Trophoblast cell (in vitro differentiated cells and primary cell): ENCODE measurements at regions not wholly inside any gene's neighbourhood (a gene's known extent, or its start where the extent isn't known, plus 50 kb on each side); places are given as distances from the start of the nearest gene placed in this dataset.
"Not testable (repeated sequence)": the region's sequence is repeated elsewhere in the genome, so short reads cannot be mapped to it uniquely, and the experiment has no call there.

Experiments
- DNase-seq, 2 donors: peaks; one replicate each; pipeline ENCODE4 v3.0.0-alpha.2; 2016
- H2AFZ ChIP-seq: 2 replicates; pipeline ENCODE4 v1.6.1; 2013; ENCODE audit warnings: low read length, moderate library complexity, mild to moderate bottlenecking; ENCODE audit not compliant: insufficient read depth, poor library complexity
- H2AK5ac ChIP-seq: 2 replicates; pipeline ENCODE4 v1.6.1; 2013; ENCODE audit warnings: mild to moderate bottlenecking, low read length
- H2BK120ac ChIP-seq: 2 replicates; pipeline ENCODE4 v1.6.1; 2013; ENCODE audit warnings: low read length, mild to moderate bottlenecking, moderate library complexity; ENCODE audit not compliant: insufficient read depth, poor library complexity
- H2BK12ac ChIP-seq: 2 replicates; pipeline ENCODE4 v1.6.1; 2013; ENCODE audit warnings: mild to moderate bottlenecking, low read length, moderate library complexity
- H2BK5ac ChIP-seq: 2 replicates; pipeline ENCODE4 v1.6.1; 2013; ENCODE audit warnings: low read length, low read depth, moderate library complexity, mild to moderate bottlenecking; ENCODE audit not compliant: poor library complexity
- H3K14ac ChIP-seq: 2 replicates; pipeline ENCODE4 v1.6.1; 2013; ENCODE audit warnings: mild to moderate bottlenecking, low read length
- H3K18ac ChIP-seq: 2 replicates; pipeline ENCODE4 v1.6.1; 2013; ENCODE audit warnings: mild to moderate bottlenecking, low read length
- H3K23ac ChIP-seq: 2 replicates; pipeline ENCODE4 v1.6.1; 2013; ENCODE audit warnings: low read length
- H3K27ac ChIP-seq: 2 replicates; pipeline ENCODE4 v1.5.1; 2013; ENCODE audit warnings: low read depth, mild to moderate bottlenecking, inconsistent platforms, low read length, moderate library complexity
- H3K27me3 ChIP-seq: 2 replicates; pipeline ENCODE4 v1.6.1; 2013; ENCODE audit warnings: inconsistent platforms, mild to moderate bottlenecking, low read length, moderate library complexity; ENCODE audit not compliant: insufficient read depth
- H3K36me3 ChIP-seq, 2 experiments: 1 replicate in 1 of 2; 2 replicates in 1 of 2; pipeline ENCODE4 v1.6.1; 2013; ENCODE audit warnings: low read length in 2 of 2, mild to moderate bottlenecking in 2 of 2, moderate library complexity in 1 of 2; ENCODE audit not compliant: insufficient read depth in 2 of 2, control insufficient read depth in 1 of 2
- H3K4ac ChIP-seq: 2 replicates; pipeline ENCODE4 v1.6.1; 2013; ENCODE audit warnings: low read depth, mild to moderate bottlenecking, low read length, moderate library complexity
- H3K4me1 ChIP-seq, 2 experiments: 1 replicate in 1 of 2; 2 replicates in 1 of 2; pipeline ENCODE4 v1.6.1; 2013; ENCODE audit warnings: low read length in 2 of 2, mild to moderate bottlenecking in 2 of 2, moderate library complexity in 1 of 2; ENCODE audit not compliant: insufficient read depth in 2 of 2, control insufficient read depth in 1 of 2
- H3K4me2 ChIP-seq: 2 replicates; pipeline ENCODE4 v1.6.1; 2013; ENCODE audit warnings: inconsistent platforms, mild to moderate bottlenecking, low read length, moderate library complexity
- H3K4me3 ChIP-seq: 2 replicates; pipeline ENCODE4 v1.5.1; 2013; ENCODE audit warnings: mild to moderate bottlenecking, low read depth, low read length, inconsistent platforms
- H3K79me1 ChIP-seq: one replicate; pipeline ENCODE4 v1.6.1; 2013; ENCODE audit warnings: low read length
- H3K79me2 ChIP-seq: 2 replicates; pipeline ENCODE4 v1.6.1; 2013; ENCODE audit warnings: low read length, mild to moderate bottlenecking; ENCODE audit not compliant: control insufficient read depth, insufficient read depth, poor library complexity
- H3K9ac ChIP-seq: 2 replicates; pipeline ENCODE4 v1.6.1; 2013; ENCODE audit warnings: mild to moderate bottlenecking, low read length
- H3K9me3 ChIP-seq: 2 replicates; pipeline ENCODE4 v1.6.1; 2013; ENCODE audit warnings: low read depth, mild to moderate bottlenecking, control low read depth, inconsistent platforms, low read length; ENCODE audit not compliant: insufficient read depth
- H4K12ac ChIP-seq: 2 replicates; pipeline ENCODE4 v1.6.1; 2013; ENCODE audit warnings: low read depth, mild to moderate bottlenecking, low read length, moderate library complexity
- H4K8ac ChIP-seq: 2 replicates; pipeline ENCODE4 v1.6.1; 2013; ENCODE audit warnings: low read depth, mild to moderate bottlenecking, low read length, moderate library complexity
- H4K91ac ChIP-seq: one replicate; pipeline ENCODE4 v1.6.1; 2013; ENCODE audit warnings: low read depth, mild to moderate bottlenecking, low read length, moderate library complexity
- WGBS: extraction: QIAGEN DNeasy Blood & Tissue Kit; methylation state at CpG from one replicate; pipeline ENCODE4 v1.1.7; 2013; ENCODE audit warnings: missing lambda C conversion rate; ENCODE audit not compliant: insufficient read length, insufficient coverage; ENCODE audit errors: extremely low coverage; 5-methylcytosine and 5-hydroxymethylcytosine counted together

DNA sequence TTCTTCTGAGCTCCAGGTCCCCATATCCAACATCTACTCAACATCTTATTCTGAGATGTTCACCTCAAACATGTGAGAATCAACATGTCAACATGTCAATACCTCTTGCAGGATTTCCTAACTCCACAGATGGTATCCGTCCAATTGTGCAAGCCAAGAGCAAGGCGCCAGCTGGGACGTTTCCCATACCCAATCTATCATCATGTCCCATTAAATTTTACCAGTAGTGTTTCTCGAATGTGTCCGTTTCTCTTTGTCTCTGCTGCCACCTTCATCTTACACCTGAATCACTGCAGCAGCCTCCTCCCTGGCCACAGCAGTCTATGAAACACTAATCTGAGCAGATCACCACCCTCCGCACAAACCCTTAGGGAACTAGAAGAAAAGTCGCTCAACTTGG is 78.0 kb upstream of the RPS6KA2 start:
- no peak overlapping the region for H3K4me3 ChIP-seq
- no peaks in the 10 kb centered on the region for H3K79me2 ChIP-seq
- DNase-seq, result no peak
- no peak overlapping the region for H4K8ac ChIP-seq
- no peak overlapping the region for H2AFZ ChIP-seq
- H4K91ac ChIP-seq, result no peak overlapping the region
- H3K23ac ChIP-seq, result no peak overlapping the region
- no peak overlapping the region for H2AK5ac ChIP-seq
- H3K79me1 ChIP-seq, result no peaks in the 10 kb centered on the region
- no peak overlapping the region for H2BK5ac ChIP-seq
- no peak overlapping the region for H3K4ac ChIP-seq
- H3K9ac ChIP-seq, result no peak overlapping the region
- no peak overlapping the region for H2BK120ac ChIP-seq
- no peak overlapping the region for H3K27ac ChIP-seq
- H3K27me3 ChIP-seq, result no peaks in the 10 kb centered on the region
- no peak overlapping the region for H3K14ac ChIP-seq
- WGBS, result no CpG with 5 or more reads among the region's 7 CpGs
- no peak overlapping the region for H2BK12ac ChIP-seq
- no peaks in the 10 kb centered on the region for H3K4me1 ChIP-seq
- H3K36me3 ChIP-seq, result no peaks in the 10 kb centered on the region
- H3K4me2 ChIP-seq, result no peak overlapping the region
- H3K9me3 ChIP-seq, result no peaks in the 10 kb centered on the region
- H3K18ac ChIP-seq, result no peak overlapping the region
- H4K12ac ChIP-seq, result no peak overlapping the region

DNA sequence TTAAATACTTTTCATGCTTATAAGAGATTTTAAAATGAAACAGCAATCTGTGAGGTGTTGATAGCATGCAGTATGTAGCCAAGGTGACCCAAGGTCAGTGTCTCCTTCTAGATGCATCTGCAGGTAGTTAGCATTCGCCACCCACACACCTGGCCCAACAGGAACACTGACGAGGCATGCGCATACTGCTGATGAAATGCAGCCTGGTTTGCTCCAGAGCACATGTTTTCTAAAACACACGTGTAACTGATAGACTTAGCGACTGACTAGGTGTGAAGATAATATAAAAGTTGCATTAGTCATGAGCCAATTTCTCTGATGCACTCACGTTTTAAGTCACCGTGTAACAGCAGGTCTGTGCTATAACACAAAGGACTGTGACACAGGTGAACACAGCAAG is 77.1 kb upstream of the RPS6KA2 start:
- no peak overlapping the region for H3K14ac ChIP-seq
- H4K12ac ChIP-seq, result no peak overlapping the region
- no peaks in the 10 kb centered on the region for H3K36me3 ChIP-seq
- H3K4ac ChIP-seq, result no peak overlapping the region
- no peaks in the 10 kb centered on the region for H3K4me1 ChIP-seq
- H2BK120ac ChIP-seq, result no peak overlapping the region
- H2BK5ac ChIP-seq, result no peak overlapping the region
- H3K23ac ChIP-seq, result no peak overlapping the region
- WGBS, result no CpG with 5 or more reads among the region's 7 CpGs
- no peak overlapping the region for H3K27ac ChIP-seq
- no peak overlapping the region for H4K91ac ChIP-seq
- H3K4me3 ChIP-seq, result no peak overlapping the region
- no peaks in the 10 kb centered on the region for H3K9me3 ChIP-seq
- H3K9ac ChIP-seq, result no peak overlapping the region
- DNase-seq, result no peak
- no peak overlapping the region for H3K4me2 ChIP-seq
- no peaks in the 10 kb centered on the region for H3K79me1 ChIP-seq
- no peak overlapping the region for H2AK5ac ChIP-seq
- no peak overlapping the region for H4K8ac ChIP-seq
- H2BK12ac ChIP-seq, result no peak overlapping the region
- no peak overlapping the region for H3K18ac ChIP-seq
- H2AFZ ChIP-seq, result no peak overlapping the region
- H3K27me3 ChIP-seq, result no peaks in the 10 kb centered on the region
- H3K79me2 ChIP-seq, result no peaks in the 10 kb centered on the region

DNA sequence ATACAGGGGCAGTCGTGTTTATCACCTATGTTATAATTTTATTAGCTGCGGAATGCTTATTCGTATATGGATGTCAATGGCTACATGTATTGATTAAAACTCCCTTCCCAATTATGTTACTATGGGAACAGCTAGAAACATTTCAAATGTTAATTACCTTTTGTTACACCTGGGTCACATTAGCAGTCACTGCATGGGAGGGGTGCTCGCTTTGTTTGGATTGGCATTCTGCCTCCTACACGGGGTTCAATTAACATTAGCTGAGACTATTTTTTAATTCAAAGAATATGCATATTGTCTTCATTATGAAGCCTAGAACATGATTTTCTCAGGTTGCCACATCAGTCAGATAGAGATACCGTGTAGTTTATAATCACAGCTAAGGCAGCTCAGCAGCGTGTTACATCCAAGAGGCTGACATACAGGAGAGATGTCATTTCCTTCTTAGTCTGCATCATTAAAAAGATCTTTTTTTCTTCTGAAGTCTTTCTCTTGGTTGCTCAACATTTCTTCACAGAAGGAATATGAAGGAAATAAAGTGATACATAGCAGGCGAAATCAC is 76.2 kb upstream of the RPS6KA2 start:
- H3K79me1 ChIP-seq, result no peaks in the 10 kb centered on the region
- H4K8ac ChIP-seq, result no peak overlapping the region
- DNase-seq, result no peak
- no peak overlapping the region for H3K9ac ChIP-seq
- H3K79me2 ChIP-seq, result no peaks in the 10 kb centered on the region
- H3K27me3 ChIP-seq, result no peaks in the 10 kb centered on the region
- no peak overlapping the region for H2BK12ac ChIP-seq
- no peak overlapping the region for H2AFZ ChIP-seq
- H2AK5ac ChIP-seq, result no peak overlapping the region
- H4K12ac ChIP-seq, result no peak overlapping the region
- no peaks in the 10 kb centered on the region for H3K36me3 ChIP-seq
- no peak overlapping the region for H2BK5ac ChIP-seq
- no peak overlapping the region for H3K23ac ChIP-seq
- no peak overlapping the region for H3K4me3 ChIP-seq
- H2BK120ac ChIP-seq, result no peak overlapping the region
- H3K9me3 ChIP-seq, result no peaks in the 10 kb centered on the region
- H3K18ac ChIP-seq, result no peak overlapping the region
- no peak overlapping the region for H3K4ac ChIP-seq
- no peak overlapping the region for H3K27ac ChIP-seq
- no peak overlapping the region for H3K14ac ChIP-seq
- no peak overlapping the region for H3K4me2 ChIP-seq
- no CpG with 5 or more reads among the region's 8 CpGs for WGBS
- no peaks in the 10 kb centered on the region for H3K4me1 ChIP-seq
- no peak overlapping the region for H4K91ac ChIP-seq

DNA sequence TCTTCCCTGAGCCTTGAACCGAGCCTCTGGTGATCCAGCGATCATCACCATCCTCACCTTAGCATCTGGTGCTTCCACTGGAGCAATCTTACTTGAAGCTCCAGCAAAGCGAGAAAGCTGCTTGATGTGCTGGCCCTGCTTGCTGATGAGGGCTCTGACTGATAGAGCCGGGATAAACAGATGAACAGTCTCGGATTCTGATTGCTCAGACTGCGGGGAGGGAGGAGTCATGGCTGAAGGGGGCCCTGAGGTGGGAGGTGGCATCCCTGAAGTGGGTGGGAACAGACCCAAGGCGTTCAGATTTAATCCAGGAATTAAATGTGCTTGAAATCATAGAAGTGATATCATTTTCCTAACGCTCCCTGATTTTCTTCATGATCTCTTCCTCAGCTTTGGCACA is 74.4 kb upstream of the RPS6KA2 start:
- H2AK5ac ChIP-seq, H3K4me3 ChIP-seq, H3K9me3 ChIP-seq, H2BK120ac ChIP-seq, H3K79me2 ChIP-seq, H3K4me2 ChIP-seq, H3K23ac ChIP-seq, H3K79me1 ChIP-seq, H4K91ac ChIP-seq, H3K4ac ChIP-seq, DNase-seq, H2BK12ac ChIP-seq, H3K36me3 ChIP-seq, H3K27me3 ChIP-seq, H3K9ac ChIP-seq, H3K14ac ChIP-seq, H4K12ac ChIP-seq, H2BK5ac ChIP-seq, H3K4me1 ChIP-seq, H3K27ac ChIP-seq, H3K18ac ChIP-seq, H2AFZ ChIP-seq, H4K8ac ChIP-seq: not testable (repeated sequence)
- no CpG with 5 or more reads among the region's 8 CpGs for WGBS
